ENCODE measurements at regions not wholly inside any gene's neighbourhood (a gene's known extent, or its start where the extent isn't known, plus 50 kb on each side); places are given as distances from the start of the nearest gene placed in this dataset.

- no peak overlapping the region for H3K4me3 Mint-ChIP-seq
- H3K27me3 Mint-ChIP-seq: peaks cover 43% of the 10 kb centered on the region
- ChIA-PET POLR2A (no interaction called here), CTCF (interaction anchor here (0.6 to 0.8 kb wide), 2 partner anchors 11 to 85 kb away, joined by 3 read pairs; no protein-coding TSS in a partner anchor)
- no peaks in the 10 kb centered on the region for H3K9me3 Mint-ChIP-seq
- no peaks in the 10 kb centered on the region for H3K36me3 Mint-ChIP-seq
- H3K27ac Mint-ChIP-seq: no peak overlapping the region
- peaks cover 2% of the 10 kb centered on the region for H3K4me1 Mint-ChIP-seq (ENCODE audit: low read depth)
- DNase-seq: no peak
- intact Hi-C loops (cut with micrococcal nuclease): loop anchor here (10.0 kb wide), 1 partner anchor 1205 kb away; no protein-coding TSS in a partner anchor
Observed at GRCh38 chr14:89029961-89030694, 205.7 kb downstream of the TTC8 start.

- Mint-ChIP-seq H3K27me3 (peaks cover 41% of the 10 kb centered on the region), H3K27ac (no peak overlapping the region), H3K36me3 (no peaks in the 10 kb centered on the region), H3K4me3 (no peak overlapping the region), H3K4me1 (ENCODE audit: low read depth) (peaks cover 2% of the 10 kb centered on the region), H3K9me3 (no peaks in the 10 kb centered on the region)
- no peak for DNase-seq
- ChIA-PET POLR2A (no interaction called here), CTCF (interaction anchor here (0.8 kb wide), 1 partner anchor 10 kb away, joined by 3 read pairs; no protein-coding TSS in a partner anchor)
- intact Hi-C loops (cut with micrococcal nuclease): no loop called here
Observed at GRCh38 chr14:89030921-89031320, 206.5 kb downstream of the TTC8 start.

- ChIA-PET POLR2A (no interaction called here), CTCF (no interaction called here)
- H3K27me3 Mint-ChIP-seq: peaks cover 41% of the 10 kb centered on the region
- no peak overlapping the region for H3K4me3 Mint-ChIP-seq
- no peak overlapping the region for H3K27ac Mint-ChIP-seq
- H3K4me1 Mint-ChIP-seq (ENCODE audit: low read depth): peaks cover 2% of the 10 kb centered on the region
- no peak for DNase-seq
- H3K36me3 Mint-ChIP-seq: no peaks in the 10 kb centered on the region
- intact Hi-C loops (cut with micrococcal nuclease): no loop called here
- no peaks in the 10 kb centered on the region for H3K9me3 Mint-ChIP-seq
Observed at GRCh38 chr14:89032086-89032649, 207.7 kb downstream of the TTC8 start.

GRCh38 chr14:89033756-89034155 is 209.3 kb downstream of the TTC8 start:
- Mint-ChIP-seq H3K9me3 (no peaks in the 10 kb centered on the region), H3K4me3 (no peak overlapping the region), H3K36me3 (no peaks in the 10 kb centered on the region), H3K27ac (no peak overlapping the region), H3K4me1 (ENCODE audit: low read depth) (no peaks in the 10 kb centered on the region), H3K27me3 (peaks cover 35% of the 10 kb centered on the region)
- intact Hi-C loops (cut with micrococcal nuclease): no loop called here
- DNase-seq: no peak
- ChIA-PET POLR2A (no interaction called here), CTCF (interaction anchor here (0.9 kb wide), 1 partner anchor 144 kb away, joined by 4 read pairs; no protein-coding TSS in a partner anchor)

GRCh38 chr14:89036371-89036770 is 211.9 kb downstream of the TTC8 start:
- ChIA-PET CTCF (interaction anchor here (1.1 kb wide), 1 partner anchor 10 kb away, joined by 3 read pairs; no protein-coding TSS in a partner anchor), POLR2A (no interaction called here)
- H3K4me3 Mint-ChIP-seq: no peak overlapping the region
- peaks cover 4% of the 10 kb centered on the region for H3K4me1 Mint-ChIP-seq (ENCODE audit: low read depth)
- DNase-seq: no peak
- intact Hi-C loops (cut with micrococcal nuclease): no loop called here
- no peaks in the 10 kb centered on the region for H3K9me3 Mint-ChIP-seq
- no peaks in the 10 kb centered on the region for H3K36me3 Mint-ChIP-seq
- peaks cover 19% of the 10 kb centered on the region for H3K27me3 Mint-ChIP-seq
- H3K27ac Mint-ChIP-seq: no peak overlapping the region

GRCh38 chr14:89037065-89037464 is 212.6 kb downstream of the TTC8 start:
- CTCF ChIA-PET: interaction anchor here (0.8 kb wide), 1 partner anchor 863 kb away, joined by 3 read pairs; no protein-coding TSS in a partner anchor
- H3K4me1 Mint-ChIP-seq (ENCODE audit: low read depth): peaks cover 4% of the 10 kb centered on the region
- DNase-seq: no peak
- POLR2A ChIA-PET: no interaction called here
- intact Hi-C loops (cut with micrococcal nuclease): no loop called here
- no peak overlapping the region for H3K4me3 Mint-ChIP-seq
- H3K36me3 Mint-ChIP-seq: no peaks in the 10 kb centered on the region
- no peak overlapping the region for H3K27ac Mint-ChIP-seq
- peaks cover 19% of the 10 kb centered on the region for H3K27me3 Mint-ChIP-seq
- H3K9me3 Mint-ChIP-seq: no peaks in the 10 kb centered on the region

- H3K27me3 Mint-ChIP-seq: peaks cover 19% of the 10 kb centered on the region
- ChIA-PET CTCF (interaction anchor here (0.8 to 3.7 kb wide), 10 partner anchors 12 to 1129 kb away, joined by 3 to 25 read pairs (median 4); no protein-coding TSS in a partner anchor), POLR2A (no interaction called here)
- no peaks in the 10 kb centered on the region for H3K9me3 Mint-ChIP-seq
- intact Hi-C loops (cut with micrococcal nuclease): loop anchor here (1.0 to 10.0 kb wide), 5 partner anchors 379 to 875 kb away; no protein-coding TSS in a partner anchor
- H3K4me1 Mint-ChIP-seq (ENCODE audit: low read depth): peaks cover 4% of the 10 kb centered on the region
- H3K27ac Mint-ChIP-seq: no peak overlapping the region
- DNase-seq: no peak
- no peaks in the 10 kb centered on the region for H3K36me3 Mint-ChIP-seq
- no peak overlapping the region for H3K4me3 Mint-ChIP-seq
Observed at GRCh38 chr14:89040080-89040459, 215.6 kb downstream of the TTC8 start.

GRCh38 chr14:89040460-89041256 is 216.2 kb downstream of the TTC8 start:
- H3K27me3 Mint-ChIP-seq: peaks cover 15% of the 10 kb centered on the region
- no peaks in the 10 kb centered on the region for H3K36me3 Mint-ChIP-seq
- POLR2A ChIA-PET: interaction anchor here (0.6 kb wide), 1 partner anchor 148 kb away, joined by 3 read pairs; no protein-coding TSS in a partner anchor
- no peaks in the 10 kb centered on the region for H3K9me3 Mint-ChIP-seq
- H3K4me1 Mint-ChIP-seq (ENCODE audit: low read depth): peaks cover 4% of the 10 kb centered on the region
- intact Hi-C loops (cut with micrococcal nuclease): loop anchor here (1.0 to 10.0 kb wide), 5 partner anchors 378 to 875 kb away; no protein-coding TSS in a partner anchor
- peak; percentile 87 for DNase-seq
- peak overlapping the region; percentile 62 for H3K4me3 Mint-ChIP-seq
- H3K27ac Mint-ChIP-seq: no peak overlapping the region
- CTCF ChIA-PET: interaction anchor here (0.7 to 3.7 kb wide), 14 partner anchors 10 to 899 kb away, joined by 3 to 25 read pairs (median 3); no protein-coding TSS in a partner anchor

- ChIA-PET POLR2A (no interaction called here), CTCF (interaction anchor here (0.7 to 3.7 kb wide), 10 partner anchors 11 to 898 kb away, joined by 3 to 25 read pairs (median 4); no protein-coding TSS in a partner anchor)
- no peak overlapping the region for H3K27ac Mint-ChIP-seq
- peaks cover 12% of the 10 kb centered on the region for H3K27me3 Mint-ChIP-seq
- H3K9me3 Mint-ChIP-seq: no peaks in the 10 kb centered on the region
- peaks cover 4% of the 10 kb centered on the region for H3K4me1 Mint-ChIP-seq (ENCODE audit: low read depth)
- no peak overlapping the region for H3K4me3 Mint-ChIP-seq
- intact Hi-C loops (cut with micrococcal nuclease): loop anchor here (2.0 to 10.0 kb wide), 3 partner anchors 378 to 728 kb away; no protein-coding TSS in a partner anchor
- DNase-seq: no peak
- no peaks in the 10 kb centered on the region for H3K36me3 Mint-ChIP-seq
Observed at GRCh38 chr14:89041257-89041582, 216.8 kb downstream of the TTC8 start.

GRCh38 chr14:89042021-89042420 is 217.6 kb downstream of the TTC8 start:
- ChIA-PET POLR2A (no interaction called here), CTCF (interaction anchor here (0.6 to 3.7 kb wide), 6 partner anchors 14 to 899 kb away, joined by 3 to 25 read pairs (median 3); no protein-coding TSS in a partner anchor)
- intact Hi-C loops (cut with micrococcal nuclease): loop anchor here (10.0 kb wide), 1 partner anchor 573 kb away; no protein-coding TSS in a partner anchor
- Mint-ChIP-seq H3K9me3 (no peaks in the 10 kb centered on the region), H3K4me1 (ENCODE audit: low read depth) (peaks cover 4% of the 10 kb centered on the region), H3K4me3 (no peak overlapping the region), H3K27ac (no peak overlapping the region), H3K36me3 (no peaks in the 10 kb centered on the region), H3K27me3 (peaks cover 15% of the 10 kb centered on the region)
- no peak for DNase-seq

- ChIA-PET CTCF (no interaction called here), POLR2A (no interaction called here)
- peaks cover 3% of the 10 kb centered on the region for H3K27me3 Mint-ChIP-seq
- peaks cover 16% of the 10 kb centered on the region for H3K9me3 Mint-ChIP-seq
- H3K27ac Mint-ChIP-seq: no peak overlapping the region
- intact Hi-C loops (cut with micrococcal nuclease): no loop called here
- H3K4me1 Mint-ChIP-seq (ENCODE audit: low read depth): no peaks in the 10 kb centered on the region
- H3K4me3 Mint-ChIP-seq: no peak overlapping the region
- DNase-seq: no peak
- H3K36me3 Mint-ChIP-seq: no peaks in the 10 kb centered on the region
Observed at GRCh38 chr14:89053303-89053702, 228.9 kb downstream of the TTC8 start.

GRCh38 chr14:89056394-89056793 is 231.9 kb downstream of the TTC8 start:
- Mint-ChIP-seq H3K4me3 (no peak overlapping the region), H3K27me3 (no peaks in the 10 kb centered on the region), H3K27ac (no peak overlapping the region), H3K36me3 (no peaks in the 10 kb centered on the region), H3K4me1 (ENCODE audit: low read depth) (no peaks in the 10 kb centered on the region), H3K9me3 (peaks cover 11% of the 10 kb centered on the region)
- ChIA-PET CTCF (interaction anchor here (0.9 kb wide), 1 partner anchor 16 kb away, joined by 5 read pairs; no protein-coding TSS in a partner anchor), POLR2A (no interaction called here)
- intact Hi-C loops (cut with micrococcal nuclease): no loop called here
- no peak for DNase-seq
